ENCODE measurements at regions not wholly inside any gene's neighbourhood (a gene's known extent, or its start where the extent isn't known, plus 50 kb on each side); places are given as distances from the start of the nearest gene placed in this dataset.

DNA sequence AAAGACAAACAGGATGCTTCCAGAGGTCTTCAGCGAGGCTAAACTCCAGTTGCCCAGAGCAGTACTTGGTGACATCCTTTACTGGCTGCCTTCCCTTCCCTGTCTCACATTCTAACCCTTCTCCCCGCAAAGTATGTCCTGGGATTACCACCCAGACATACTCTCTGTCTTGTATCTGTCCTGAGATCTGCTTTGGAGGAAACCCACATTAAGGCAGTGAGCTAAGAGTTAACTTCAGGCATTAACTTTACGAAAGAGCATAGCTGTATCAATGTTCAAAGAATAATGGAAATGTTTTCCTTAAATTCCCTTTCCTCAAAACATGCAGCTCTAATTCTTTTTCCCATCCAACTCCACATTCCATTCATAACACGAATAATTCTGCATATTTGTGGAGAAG, 385.2 kb downstream of the NPIPA8 start:
- no peaks in the 10 kb centered on the region for H3K36me3 ChIP-seq
- H3K9me3 ChIP-seq: no peaks in the 10 kb centered on the region
- no peak overlapping the region for H3K4me3 ChIP-seq
- 51 to 57% methylated on average over 4 of the region's 4 CpGs for WGBS, 2 donors (ENCODE audit: low coverage in 1 of 2)
- intact Hi-C loops (cut with DNase I; ENCODE audit: low total_unique reads): no loop called here
- H3K27me3 ChIP-seq: no peaks in the 10 kb centered on the region
- peaks cover 0 to 4% (median 0%) of the 10 kb centered on the region in 4 donors for H3K4me1 ChIP-seq
- no peak overlapping the region for H3K27ac ChIP-seq
- DNase-seq: no peak
- in situ Hi-C loops (cut with MboI; ENCODE audit: low pct_ligation_motif_present in 1 of 4, low pct_unique_long_range_greater_than_20kb in 1 of 4, low sequenced_read_pairs in 3 of 4): no loop called here
- TF ChIP-seq POLR2A (IDR thresholded peaks at IDR 0.05): no peak
- no peak for TF ChIP-seq EP300 (IDR thresholded peaks at IDR 0.05; ENCODE audit: low read depth)
- TF ChIP-seq POLR2AphosphoS5 (IDR thresholded peaks at IDR 0.05): no peak
- TF ChIP-seq, protein P1, sequence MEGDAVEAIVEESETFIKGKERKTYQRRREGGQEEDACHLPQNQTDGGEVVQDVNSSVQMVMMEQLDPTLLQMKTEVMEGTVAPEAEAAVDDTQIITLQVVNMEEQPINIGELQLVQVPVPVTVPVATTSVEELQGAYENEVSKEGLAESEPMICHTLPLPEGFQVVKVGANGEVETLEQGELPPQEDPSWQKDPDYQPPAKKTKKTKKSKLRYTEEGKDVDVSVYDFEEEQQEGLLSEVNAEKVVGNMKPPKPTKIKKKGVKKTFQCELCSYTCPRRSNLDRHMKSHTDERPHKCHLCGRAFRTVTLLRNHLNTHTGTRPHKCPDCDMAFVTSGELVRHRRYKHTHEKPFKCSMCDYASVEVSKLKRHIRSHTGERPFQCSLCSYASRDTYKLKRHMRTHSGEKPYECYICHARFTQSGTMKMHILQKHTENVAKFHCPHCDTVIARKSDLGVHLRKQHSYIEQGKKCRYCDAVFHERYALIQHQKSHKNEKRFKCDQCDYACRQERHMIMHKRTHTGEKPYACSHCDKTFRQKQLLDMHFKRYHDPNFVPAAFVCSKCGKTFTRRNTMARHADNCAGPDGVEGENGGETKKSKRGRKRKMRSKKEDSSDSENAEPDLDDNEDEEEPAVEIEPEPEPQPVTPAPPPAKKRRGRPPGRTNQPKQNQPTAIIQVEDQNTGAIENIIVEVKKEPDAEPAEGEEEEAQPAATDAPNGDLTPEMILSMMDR (IDR thresholded peaks at IDR 0.05): no peak

DNA sequence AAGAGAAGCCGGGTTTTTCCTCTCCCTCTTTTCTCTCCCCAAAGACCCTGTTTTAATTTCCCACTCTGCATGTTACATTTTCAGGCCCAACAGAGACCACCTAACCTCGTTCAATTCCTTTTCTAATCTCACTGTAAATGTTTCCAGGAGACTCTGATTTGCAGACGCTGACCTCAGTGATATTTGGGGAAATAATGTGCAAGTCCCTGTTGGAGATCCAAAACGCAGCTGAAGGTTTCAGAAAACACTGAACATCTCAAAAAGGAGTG, 386.6 kb downstream of the NPIPA8 start:
- in situ Hi-C loops (cut with MboI; ENCODE audit: low pct_ligation_motif_present in 1 of 4, low pct_unique_long_range_greater_than_20kb in 1 of 4, low sequenced_read_pairs in 3 of 4): no loop called here

DNA sequence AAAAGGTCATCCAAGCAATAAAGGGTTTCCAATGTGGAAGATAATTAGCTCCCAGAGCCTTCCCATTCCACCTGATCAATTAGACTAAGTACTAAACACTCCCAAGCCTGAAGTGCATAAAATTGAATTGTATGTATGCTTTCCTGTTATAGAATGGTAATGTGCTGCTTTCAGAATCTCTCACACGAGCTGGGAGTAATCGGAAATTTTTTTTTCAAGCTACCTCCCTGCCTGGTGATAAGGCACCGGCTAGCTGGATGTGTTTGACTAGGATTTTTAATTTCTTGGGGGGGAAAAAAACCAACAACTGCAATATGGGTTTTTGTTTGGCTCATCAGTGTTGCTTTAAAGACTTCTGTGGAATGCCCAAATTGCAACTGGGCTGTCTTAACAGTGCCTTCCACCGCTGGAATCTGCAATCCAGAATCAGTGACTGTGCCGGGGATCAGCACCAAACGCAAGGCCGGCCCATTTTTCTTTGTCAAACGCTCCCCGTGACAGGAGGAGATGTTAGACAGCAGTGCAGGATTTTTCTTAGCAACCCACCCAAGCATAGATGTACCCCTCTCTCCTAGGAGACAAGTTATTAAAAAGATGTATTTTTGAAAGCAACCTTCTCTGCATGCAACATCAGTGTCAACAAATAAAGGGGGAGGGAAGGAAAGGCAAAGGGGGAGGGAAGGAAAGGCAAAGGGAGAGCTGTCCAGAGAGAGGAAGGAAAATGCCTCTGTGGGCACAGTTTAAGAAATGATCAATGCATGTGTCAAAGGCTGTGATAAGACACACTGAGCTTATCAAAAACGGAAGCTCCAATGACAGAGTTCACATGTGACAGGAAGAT, 387.2 kb downstream of the NPIPA8 start:
- intact Hi-C loops (cut with DNase I; ENCODE audit: low total_unique reads): no loop called here
- no peak for DNase-seq
- peaks cover 0 to 7% (median 0%) of the 10 kb centered on the region in 4 donors for H3K4me1 ChIP-seq
- WGBS, 2 donors (ENCODE audit: low coverage in 1 of 2): 46 to 57% methylated on average over 7 to 10 of the region's 10 CpGs
- in situ Hi-C loops (cut with MboI; ENCODE audit: low pct_ligation_motif_present in 1 of 4, low pct_unique_long_range_greater_than_20kb in 1 of 4, low sequenced_read_pairs in 3 of 4): no loop called here
- H3K36me3 ChIP-seq: no peaks in the 10 kb centered on the region
- no peaks in the 10 kb centered on the region for H3K9me3 ChIP-seq
- TF ChIP-seq POLR2A (IDR thresholded peaks at IDR 0.05) (no peak), EP300 (IDR thresholded peaks at IDR 0.05; ENCODE audit: low read depth) (no peak), POLR2AphosphoS5 (IDR thresholded peaks at IDR 0.05) (no peak)
- TF ChIP-seq, protein P1 (IDR thresholded peaks at IDR 0.05): no peak
- no peak overlapping the region for H3K27ac ChIP-seq
- H3K4me3 ChIP-seq: no peak overlapping the region
- H3K27me3 ChIP-seq: no peaks in the 10 kb centered on the region

More for the DNA sequence above, 386.6 kb downstream of the NPIPA8 start:
- TF ChIP-seq POLR2A (IDR thresholded peaks at IDR 0.05) (no peak), POLR2AphosphoS5 (IDR thresholded peaks at IDR 0.05) (no peak)
- TF ChIP-seq, protein P1 (IDR thresholded peaks at IDR 0.05): no peak
- 0 to 36% methylated on average over 1 to 4 of the region's 4 CpGs for WGBS, 2 donors (ENCODE audit: low coverage in 1 of 2)
- intact Hi-C loops (cut with DNase I; ENCODE audit: low total_unique reads): no loop called here
- H3K27ac ChIP-seq: no peak overlapping the region
- H3K27me3 ChIP-seq: no peaks in the 10 kb centered on the region
- no peaks in the 10 kb centered on the region for H3K36me3 ChIP-seq
- H3K4me3 ChIP-seq: no peak overlapping the region
- H3K4me1 ChIP-seq: peaks cover 0 to 7% (median 0%) of the 10 kb centered on the region in 4 donors
- no peaks in the 10 kb centered on the region for H3K9me3 ChIP-seq
- no peak for DNase-seq

DNA sequence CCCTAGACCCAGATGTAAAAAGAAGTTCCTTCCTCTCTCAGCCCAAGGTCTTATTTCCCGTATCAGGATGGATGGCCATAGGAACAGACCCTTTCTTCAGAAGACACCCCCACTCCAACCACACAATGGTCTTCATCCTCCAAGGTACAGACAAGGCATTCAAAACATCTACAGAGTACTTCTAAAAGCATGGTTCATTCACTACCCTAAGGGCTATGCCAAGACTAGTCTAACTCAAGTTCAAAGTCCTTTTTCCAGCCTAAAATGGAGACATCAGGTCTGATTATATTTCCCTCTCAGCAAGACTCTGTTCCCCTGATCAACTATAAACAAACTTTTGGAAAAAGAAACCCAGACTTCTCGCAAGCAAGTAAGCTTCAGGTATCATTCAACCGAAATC, 388.9 kb downstream of the NPIPA8 start:
- no peaks in the 10 kb centered on the region for H3K36me3 ChIP-seq
- TF ChIP-seq, protein P1 (IDR thresholded peaks at IDR 0.05): no peak
- no peak for TF ChIP-seq POLR2AphosphoS5 (IDR thresholded peaks at IDR 0.05)
- no peak for TF ChIP-seq EP300 (IDR thresholded peaks at IDR 0.05; ENCODE audit: low read depth)
- TF ChIP-seq POLR2A (IDR thresholded peaks at IDR 0.05): no peak
- H3K9me3 ChIP-seq: no peaks in the 10 kb centered on the region
- 86 to 92% methylated on average over 2 to 3 of the region's 3 CpGs for WGBS, 2 donors (ENCODE audit: low coverage in 1 of 2)
- in situ Hi-C loops (cut with MboI; ENCODE audit: low pct_ligation_motif_present in 1 of 4, low pct_unique_long_range_greater_than_20kb in 1 of 4, low sequenced_read_pairs in 3 of 4): no loop called here
- peaks cover 0 to 7% (median 0%) of the 10 kb centered on the region in 4 donors for H3K4me1 ChIP-seq
- DNase-seq: no peak
- H3K27me3 ChIP-seq: no peaks in the 10 kb centered on the region
- H3K4me3 ChIP-seq: no peak overlapping the region
- intact Hi-C loops (cut with DNase I; ENCODE audit: low total_unique reads): no loop called here
- H3K27ac ChIP-seq: no peak overlapping the region
